ENCODE measurements at regions not wholly inside any gene's neighbourhood (a gene's known extent, or its start where the extent isn't known, plus 50 kb on each side); places are given as distances from the start of the nearest gene placed in this dataset.

- no peak for TF ChIP-seq NANOG (IDR thresholded peaks at IDR 0.05; ENCODE audit: insufficient read depth, low read depth, low read length, poor library complexity, severe bottlenecking)
- TF ChIP-seq SAP30 (IDR thresholded peaks at IDR 0.05; ENCODE audit: insufficient read depth, insufficient replicate concordance, low read length), result no peak
- no peak for TF ChIP-seq HDAC2 (IDR thresholded peaks at IDR 0.05; ENCODE audit: borderline replicate concordance in 1 of 2, low read depth in 2 of 2, low read length in 2 of 2)
- no peak for TF ChIP-seq MAFK (IDR thresholded peaks at IDR 0.05; ENCODE audit: low read depth, low read length)
- TF ChIP-seq SP1 (IDR thresholded peaks at IDR 0.05; ENCODE audit: low read depth, low read length), result no peak
- TF ChIP-seq KDM5A (IDR thresholded peaks at IDR 0.05; ENCODE audit: low read length), result no peak
- TF ChIP-seq BRCA1 (IDR thresholded peaks at IDR 0.05; ENCODE audit: low read depth, low read length), result no peak
- no peak for TF ChIP-seq RBBP5 (IDR thresholded peaks at IDR 0.05; ENCODE audit: borderline replicate concordance, low read depth, low read length)
- no peak for TF ChIP-seq FOSL1 (IDR thresholded peaks at IDR 0.05; ENCODE audit: insufficient read depth, low read depth, low read length)
- TF ChIP-seq CEBPB (IDR thresholded peaks at IDR 0.05; ENCODE audit: low read depth, low read length), result no peak
Observed at GRCh38 chr4:186810613-186811150, 87.0 kb upstream of the FAT1 start (continued).

All from H1 (cell line).